Colon (tissue), 2 donors: ENCODE measurements at regions not wholly inside any gene's neighbourhood (a gene's known extent, or its start where the extent isn't known, plus 50 kb on each side); places are given as distances from the start of the nearest gene placed in this dataset.
"Not testable (repeated sequence)": the region's sequence is repeated elsewhere in the genome, so short reads cannot be mapped to it uniquely, and the experiment has no call there.

Source experiments
- FAIRE-seq: peaks from 2 replicates; lab custom pipeline; 2012; peaks lifted over from hg19 to GRCh38; lab: Jason Lieb, UNC
- donor health status: control.
- donor health status: control.

GRCh38 chr18:30819619-30820018, 222.9 kb downstream of the DSC3 start:
- FAIRE-seq = no peak

GRCh38 chr18:30814446-30814845, 228.1 kb downstream of the DSC3 start:
- no peak for FAIRE-seq

- no peak for FAIRE-seq
Observed at GRCh38 chr18:30811580-30811979, 231.0 kb downstream of the DSC3 start.

- FAIRE-seq = no peak
Observed at GRCh38 chr18:30810580-30810979, 232.0 kb downstream of the DSC3 start.

GRCh38 chr18:30806823-30807222, 235.7 kb downstream of the DSC3 start:
- FAIRE-seq = no peak

GRCh38 chr18:30800800-30801199, 241.7 kb downstream of the DSC3 start:
- FAIRE-seq = no peak

- no peak for FAIRE-seq
Observed at GRCh38 chr18:30792051-30792450, 250.5 kb downstream of the DSC3 start.

- not testable (repeated sequence) for FAIRE-seq
Observed at GRCh38 chr18:30788411-30788991, 254.0 kb downstream of the DSC3 start.

- no peak for FAIRE-seq
Observed at GRCh38 chr18:30787410-30787809, 255.1 kb downstream of the DSC3 start.

- no peak for FAIRE-seq
Observed at GRCh38 chr18:30781601-30782000, 260.9 kb downstream of the DSC3 start.

GRCh38 chr18:30775629-30776028, 266.9 kb downstream of the DSC3 start:
- no peak for FAIRE-seq

GRCh38 chr18:30772170-30772569, 270.4 kb downstream of the DSC3 start:
- FAIRE-seq = not testable (repeated sequence)

GRCh38 chr18:30766053-30766452, 276.5 kb downstream of the DSC3 start:
- no peak for FAIRE-seq

- FAIRE-seq = no peak
Observed at GRCh38 chr18:30765247-30765646, 277.3 kb downstream of the DSC3 start.

GRCh38 chr18:30763902-30764350, 278.6 kb downstream of the DSC3 start:
- FAIRE-seq = no peak

GRCh38 chr18:30754846-30755245, 287.7 kb downstream of the DSC3 start:
- FAIRE-seq = no peak

GRCh38 chr18:30748541-30748940, 294.0 kb downstream of the DSC3 start:
- FAIRE-seq = no peak

- no peak for FAIRE-seq
Observed at GRCh38 chr18:30746224-30746623, 296.3 kb downstream of the DSC3 start.

GRCh38 chr18:30743033-30743432, 299.5 kb downstream of the DSC3 start:
- no peak for FAIRE-seq

- no peak for FAIRE-seq
Observed at GRCh38 chr18:30730915-30731314, 311.6 kb downstream of the DSC3 start.

- FAIRE-seq = no peak
Observed at GRCh38 chr18:30727849-30728248, 314.7 kb downstream of the DSC3 start.

GRCh38 chr18:30713299-30713698, 329.2 kb downstream of the DSC3 start:
- FAIRE-seq = no peak

- FAIRE-seq = no peak
Observed at GRCh38 chr18:30712383-30712782, 330.2 kb downstream of the DSC3 start.

- no peak for FAIRE-seq
Observed at GRCh38 chr18:30709595-30709994, 332.9 kb downstream of the DSC3 start.

- FAIRE-seq = no peak
Observed at GRCh38 chr18:30705943-30706342, 336.6 kb downstream of the DSC3 start.
